HEK293T (cell line): ENCODE measurements at regions not wholly inside any gene's neighbourhood (a gene's known extent, or its start where the extent isn't known, plus 50 kb on each side); places are given as distances from the start of the nearest gene placed in this dataset.

Experiments used
- ARNT ChIP-seq: fragments of 450-650 bp; IDR thresholded peaks from 2 replicates; pipeline ENCODE4 v1.6.1; 2017; ENCODE audit warnings: mild to moderate bottlenecking
- ELF4 ChIP-seq: fragments of 450-650 bp; IDR thresholded peaks from 2 replicates; pipeline ENCODE4 v1.6.1; 2017; ENCODE audit warnings: antibody characterized with exemption
- FOXK2 ChIP-seq: fragments of 450-650 bp; IDR thresholded peaks from 2 replicates; pipeline ENCODE4 v1.6.1; 2016; ENCODE audit warnings: mild to moderate bottlenecking
- LEF1 ChIP-seq: fragments of 450-650 bp; IDR thresholded peaks from 2 replicates; pipeline ENCODE4 v1.6.1; 2017; ENCODE audit warnings: mild to moderate bottlenecking, borderline replicate concordance
- SUZ12 ChIP-seq: fragments of 450-650 bp; IDR thresholded peaks from 2 replicates; pipeline ENCODE4 v1.6.1; 2016; ENCODE audit warnings: mild to moderate bottlenecking

DNA sequence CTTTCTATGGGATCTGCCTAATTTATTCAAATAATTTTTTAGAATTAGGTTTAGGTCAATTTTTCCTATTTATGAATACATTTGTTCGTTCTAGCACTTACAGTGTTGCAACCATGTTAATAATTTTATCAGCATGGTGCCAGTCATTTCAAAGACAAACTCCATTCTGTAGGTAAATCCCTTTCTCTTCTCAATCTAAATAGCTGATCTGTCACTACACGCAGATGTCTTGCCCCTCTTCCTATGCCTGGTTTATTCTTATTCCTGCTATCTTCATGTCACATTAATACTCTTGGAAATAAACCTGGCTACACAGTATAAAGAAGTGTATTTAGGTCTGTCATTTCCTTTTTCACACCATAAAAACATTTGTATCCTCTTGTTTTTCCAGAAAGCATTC is 1172.4 kb downstream of the BRINP3 start:
- TF ChIP-seq LEF1 (no peak), ARNT (no peak), SUZ12 (no peak), ELF4 (no peak), FOXK2 (no peak)
